ENCODE measurements at regions not wholly inside any gene's neighbourhood (a gene's known extent, or its start where the extent isn't known, plus 50 kb on each side); places are given as distances from the start of the nearest gene placed in this dataset.
"Not testable (repeated sequence)": the region's sequence is repeated elsewhere in the genome, so short reads cannot be mapped to it uniquely, and the experiment has no call there.

- H2AFZ ChIP-seq (ENCODE audit: low read depth); H3K9ac ChIP-seq; H3K4me3 ChIP-seq (ENCODE audit: low read depth in 2 of 2, low read length in 1 of 2); H3K27me3 ChIP-seq (ENCODE audit: insufficient read depth); H3K79me2 ChIP-seq (ENCODE audit: insufficient read depth); H3K9me3 ChIP-seq; H3K27ac ChIP-seq (ENCODE audit: low read depth in 2 of 2, low read length in 1 of 2); CTCF ChIA-PET; H4K20me1 ChIP-seq (ENCODE audit: insufficient read depth); DNase-seq; H3K9me2 ChIP-seq; H3F3A ChIP-seq (replicated peaks; ENCODE audit: insufficient read depth); POLR2A ChIA-PET; H3K4me2 ChIP-seq; H3K4me1 ChIP-seq (ENCODE audit: control insufficient read depth in 1 of 2, insufficient read depth in 2 of 2, low read depth in 1 of 2, low read length in 1 of 2): not testable (repeated sequence)
- TF ChIP-seq PBX3 (IDR thresholded peaks at IDR 0.05): 0 out of 2 replicates have a peak, but pooled peaks have one; percentile 23
- 92% methylated on average over 1 of the region's 1 CpG for WGBS (ENCODE audit: low lambda C conversion rate)
- peaks cover 0 to 12% of the 10 kb centered on the region in 2 experiments for H3K36me3 ChIP-seq (replicated peaks in 1 of 2; ENCODE audit: control insufficient read depth in 1 of 2, insufficient read depth in 2 of 2, low read length in 1 of 2)
These were observed 108.5 kb downstream of the FOXD4L6 start for GRCh38 chr9:41019858-41020562.

GRCh38 chr9:41018948-41019347 lies 109.5 kb downstream of the FOXD4L6 start:
- H3K4me1 ChIP-seq (ENCODE audit: control insufficient read depth in 1 of 2, insufficient read depth in 2 of 2, low read depth in 1 of 2, low read length in 1 of 2); H3K79me2 ChIP-seq (ENCODE audit: insufficient read depth); POLR2A ChIA-PET; H3F3A ChIP-seq (replicated peaks; ENCODE audit: insufficient read depth); H3K9me2 ChIP-seq; H3K4me2 ChIP-seq; DNase-seq; CTCF ChIA-PET; H3K9ac ChIP-seq; H4K20me1 ChIP-seq (ENCODE audit: insufficient read depth); H3K27me3 ChIP-seq (ENCODE audit: insufficient read depth); H3K4me3 ChIP-seq (ENCODE audit: low read depth in 2 of 2, low read length in 1 of 2); H3K27ac ChIP-seq (ENCODE audit: low read depth in 2 of 2, low read length in 1 of 2); H2AFZ ChIP-seq (ENCODE audit: low read depth); H3K9me3 ChIP-seq: not testable (repeated sequence)
- WGBS (ENCODE audit: low lambda C conversion rate): 79% methylated on average over 3 of the region's 3 CpGs
- peaks cover 0 to 14% of the 10 kb centered on the region in 2 experiments for H3K36me3 ChIP-seq (replicated peaks in 1 of 2; ENCODE audit: control insufficient read depth in 1 of 2, insufficient read depth in 2 of 2, low read length in 1 of 2)

GRCh38 chr9:41016699-41017098 lies 111.8 kb downstream of the FOXD4L6 start:
- H3K9ac ChIP-seq; POLR2A ChIA-PET; H3K9me2 ChIP-seq; H3K9me3 ChIP-seq; H4K20me1 ChIP-seq (ENCODE audit: insufficient read depth); H3K4me1 ChIP-seq (ENCODE audit: control insufficient read depth in 1 of 2, insufficient read depth in 2 of 2, low read depth in 1 of 2, low read length in 1 of 2); H3K79me2 ChIP-seq (ENCODE audit: insufficient read depth); H3K4me3 ChIP-seq (ENCODE audit: low read depth in 2 of 2, low read length in 1 of 2); H3K27me3 ChIP-seq (ENCODE audit: insufficient read depth); DNase-seq; CTCF ChIA-PET; H2AFZ ChIP-seq (ENCODE audit: low read depth); H3K27ac ChIP-seq (ENCODE audit: low read depth in 2 of 2, low read length in 1 of 2); H3K4me2 ChIP-seq: not testable (repeated sequence)
- Histone ChIP-seq H3F3A (replicated peaks; ENCODE audit: insufficient read depth) (peaks cover 13% of the 10 kb centered on the region), H3K36me3 (replicated peaks in 1 of 2; ENCODE audit: control insufficient read depth in 1 of 2, insufficient read depth in 2 of 2, low read length in 1 of 2) (peaks cover 11 to 20% of the 10 kb centered on the region in 2 experiments)
- WGBS (ENCODE audit: low lambda C conversion rate): 100% methylated on average over 1 of the region's 2 CpGs

- H3K27me3 ChIP-seq (ENCODE audit: insufficient read depth); H3K4me2 ChIP-seq; H4K20me1 ChIP-seq (ENCODE audit: insufficient read depth); H3K9me3 ChIP-seq; DNase-seq; H3K4me1 ChIP-seq (ENCODE audit: control insufficient read depth in 1 of 2, insufficient read depth in 2 of 2, low read depth in 1 of 2, low read length in 1 of 2); H3K9ac ChIP-seq; POLR2A ChIA-PET; H3F3A ChIP-seq (replicated peaks; ENCODE audit: insufficient read depth); H2AFZ ChIP-seq (ENCODE audit: low read depth); H3K9me2 ChIP-seq; H3K27ac ChIP-seq (ENCODE audit: low read depth in 2 of 2, low read length in 1 of 2); H3K4me3 ChIP-seq (ENCODE audit: low read depth in 2 of 2, low read length in 1 of 2); CTCF ChIA-PET: not testable (repeated sequence)
- 74% methylated on average over 8 of the region's 8 CpGs for WGBS (ENCODE audit: low lambda C conversion rate)
- Histone ChIP-seq H3K79me2 (ENCODE audit: insufficient read depth) (peaks cover 27% of the 10 kb centered on the region), H3K36me3 (replicated peaks in 1 of 2; ENCODE audit: control insufficient read depth in 1 of 2, insufficient read depth in 2 of 2, low read length in 1 of 2) (peaks cover 6 to 18% of the 10 kb centered on the region in 2 experiments)
These were observed 128.4 kb downstream of the FOXD4L6 start for GRCh38 chr9:40999952-41000700.

- H3K4me1 ChIP-seq (ENCODE audit: control insufficient read depth in 1 of 2, insufficient read depth in 2 of 2, low read depth in 1 of 2, low read length in 1 of 2); DNase-seq; H3F3A ChIP-seq (replicated peaks; ENCODE audit: insufficient read depth); H3K9me2 ChIP-seq; H3K4me2 ChIP-seq; H4K20me1 ChIP-seq (ENCODE audit: insufficient read depth); H3K27ac ChIP-seq (ENCODE audit: low read depth in 2 of 2, low read length in 1 of 2); H3K9ac ChIP-seq; CTCF ChIA-PET; H3K9me3 ChIP-seq; H2AFZ ChIP-seq (ENCODE audit: low read depth); H3K4me3 ChIP-seq (ENCODE audit: low read depth in 2 of 2, low read length in 1 of 2); POLR2A ChIA-PET; H3K27me3 ChIP-seq (ENCODE audit: insufficient read depth): not testable (repeated sequence)
- WGBS (ENCODE audit: low lambda C conversion rate): 77% methylated on average over 4 of the region's 4 CpGs
- Histone ChIP-seq H3K36me3 (replicated peaks in 1 of 2; ENCODE audit: control insufficient read depth in 1 of 2, insufficient read depth in 2 of 2, low read length in 1 of 2) (peaks cover 2 to 18% of the 10 kb centered on the region in 2 experiments), H3K79me2 (ENCODE audit: insufficient read depth) (peaks cover 46% of the 10 kb centered on the region)
These were observed 133.0 kb downstream of the FOXD4L6 start for GRCh38 chr9:40995490-40995889.

- CTCF ChIA-PET; H3K27me3 ChIP-seq (ENCODE audit: insufficient read depth); H2AFZ ChIP-seq (ENCODE audit: low read depth); H3K4me1 ChIP-seq (ENCODE audit: control insufficient read depth in 1 of 2, insufficient read depth in 2 of 2, low read depth in 1 of 2, low read length in 1 of 2); H3K9me3 ChIP-seq; DNase-seq; POLR2A ChIA-PET; H3K9me2 ChIP-seq; H3K9ac ChIP-seq; H3F3A ChIP-seq (replicated peaks; ENCODE audit: insufficient read depth); H3K27ac ChIP-seq (ENCODE audit: low read depth in 2 of 2, low read length in 1 of 2); H4K20me1 ChIP-seq (ENCODE audit: insufficient read depth): not testable (repeated sequence)
- 74% methylated on average over 2 of the region's 2 CpGs for WGBS (ENCODE audit: low lambda C conversion rate)
- Histone ChIP-seq H3K4me3 (ENCODE audit: low read depth in 2 of 2, low read length in 1 of 2) (0 out of 4 replicates have a peak overlapping the region, but pooled peaks of 1 of the 2 experiments have one; percentile 100), H3K4me2 (peak overlapping the region; percentile 98), H3K36me3 (replicated peaks in 1 of 2; ENCODE audit: control insufficient read depth in 1 of 2, insufficient read depth in 2 of 2, low read length in 1 of 2) (peaks cover 0 to 18% of the 10 kb centered on the region in 2 experiments), H3K79me2 (ENCODE audit: insufficient read depth) (peaks cover 46% of the 10 kb centered on the region)
These were observed 134.6 kb downstream of the FOXD4L6 start for GRCh38 chr9:40993842-40994241.
